Adipocyte (in vitro differentiated cells): ENCODE measurements at regions not wholly inside any gene's neighbourhood (a gene's known extent, or its start where the extent isn't known, plus 50 kb on each side); places are given as distances from the start of the nearest gene placed in this dataset.

Experiments used
- DNase-seq: peaks from one replicate; pipeline ENCODE4 v3.0.0-alpha.2; 2015; ENCODE audit warnings: low read depth
- H3K27me3 ChIP-seq: replicated peaks from 2 replicates; pipeline ENCODE4 v1.7.0; 2013; ENCODE audit warnings: mild to moderate bottlenecking, low read length, moderate library complexity; ENCODE audit not compliant: control insufficient read depth, insufficient read depth
- H3K36me3 ChIP-seq: 2 replicates; pipeline ENCODE4 v1.7.0; 2013; ENCODE audit warnings: low read length, mild to moderate bottlenecking, moderate library complexity; ENCODE audit not compliant: control insufficient read depth, insufficient read depth, severe bottlenecking
- H3K4me1 ChIP-seq: 2 replicates; pipeline ENCODE4 v1.7.0; 2013; ENCODE audit warnings: mild to moderate bottlenecking, low read length, moderate library complexity; ENCODE audit not compliant: control insufficient read depth, insufficient read depth
- H3K4me3 ChIP-seq: 2 replicates; pipeline ENCODE4 v1.7.0; 2013; ENCODE audit warnings: mild to moderate bottlenecking, low read length, moderate library complexity
- H3K9ac ChIP-seq: 2 replicates; pipeline ENCODE4 v1.7.0; 2013; ENCODE audit warnings: mild to moderate bottlenecking, low read length, moderate library complexity
- H3K9me3 ChIP-seq: 2 replicates; pipeline ENCODE4 v1.7.0; 2013; ENCODE audit warnings: mild to moderate bottlenecking, low read length, moderate library complexity; ENCODE audit not compliant: control insufficient read depth

- DNase-seq: peak; percentile 53
Measured at GRCh38 chrX:46447384-46447783, 97.8 kb downstream of the ZNF674 start.

DNA sequence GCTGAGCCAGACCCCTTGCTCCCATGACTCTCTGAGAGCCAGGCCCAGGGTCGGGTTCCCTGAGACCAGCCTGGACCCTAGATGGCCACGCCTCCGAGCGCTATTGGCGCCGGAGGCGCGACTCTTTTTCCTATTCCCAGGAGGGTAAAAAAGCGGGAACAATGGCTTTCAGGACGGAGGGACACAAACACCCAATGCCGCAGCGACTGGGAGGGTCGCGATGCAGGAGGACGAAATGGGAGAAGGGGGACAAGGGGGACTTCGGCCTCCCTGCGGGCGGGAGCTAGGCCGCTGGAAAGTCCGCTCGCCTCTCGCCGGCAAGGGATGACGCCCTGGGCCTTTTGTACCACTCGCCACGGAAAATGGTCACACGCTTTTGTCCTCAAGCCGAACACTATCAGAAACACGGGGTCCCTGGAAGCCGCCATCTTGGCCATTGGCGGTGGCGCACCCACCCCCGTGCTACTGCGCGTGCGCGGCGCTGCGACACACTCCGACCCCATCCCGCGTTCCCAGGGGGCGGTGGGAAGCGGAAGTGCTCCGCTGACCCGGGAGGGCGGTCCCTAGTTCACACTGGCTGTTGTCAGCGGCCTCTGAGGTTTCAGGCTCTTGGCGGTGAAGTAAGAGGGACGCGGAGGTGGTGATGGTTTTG is 98.4 kb downstream of the ZNF674 start:
- Histone ChIP-seq H3K27me3 (peaks cover 3% of the 10 kb centered on the region), H3K36me3 (peaks cover 20% of the 10 kb centered on the region), H3K4me1 (peaks cover 11% of the 10 kb centered on the region), H3K9ac (peak overlapping the region; percentile 91), H3K9me3 (peaks cover 4% of the 10 kb centered on the region), H3K4me3 (peak overlapping the region; percentile 89)
- DNase-seq: peak; percentile 82

More at GRCh38 chrX:46447384-46447783, 97.8 kb downstream of the ZNF674 start:
- peak overlapping the region; percentile 91 for H3K9ac ChIP-seq
- peak overlapping the region; percentile 89 for H3K4me3 ChIP-seq
- peaks cover under 1% of the 10 kb centered on the region for H3K27me3 ChIP-seq
- H3K36me3 ChIP-seq: peaks cover 25% of the 10 kb centered on the region
- peaks cover 11% of the 10 kb centered on the region for H3K4me1 ChIP-seq
- peaks cover 4% of the 10 kb centered on the region for H3K9me3 ChIP-seq

DNA sequence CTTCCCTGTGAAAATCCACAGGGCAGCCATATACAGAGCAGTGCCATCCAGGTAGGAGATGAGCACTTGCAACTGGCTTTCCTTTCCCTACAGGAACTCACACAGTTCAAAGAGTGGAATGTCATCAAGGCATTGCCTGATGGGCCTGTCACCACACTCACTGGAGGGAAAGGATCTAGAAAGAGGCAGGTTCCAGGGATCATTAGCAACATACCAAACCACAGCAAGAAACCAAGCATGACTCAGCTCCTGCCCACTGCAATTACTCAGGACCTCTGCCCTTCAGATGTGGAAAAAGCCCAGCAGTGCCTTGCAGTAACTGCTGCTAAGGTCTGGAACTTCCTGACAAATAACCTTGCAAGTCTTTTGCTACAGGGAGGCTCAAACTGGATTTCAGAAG is 101.2 kb downstream of the ZNF674 start:
- Histone ChIP-seq H3K9ac (no peak overlapping the region), H3K4me1 (peaks cover 11% of the 10 kb centered on the region), H3K36me3 (peaks cover 3% of the 10 kb centered on the region), H3K27me3 (peaks cover 4% of the 10 kb centered on the region), H3K9me3 (no peaks in the 10 kb centered on the region), H3K4me3 (no peak overlapping the region)
- peak; percentile 58 for DNase-seq

GRCh38 chrX:46436744-46437143 is 108.5 kb downstream of the ZNF674 start:
- no peak for DNase-seq
- no peaks in the 10 kb centered on the region for H3K36me3 ChIP-seq
- H3K9ac ChIP-seq: no peak overlapping the region
- no peak overlapping the region for H3K4me3 ChIP-seq
- H3K27me3 ChIP-seq: peaks cover 12% of the 10 kb centered on the region
- H3K4me1 ChIP-seq: no peaks in the 10 kb centered on the region
- peaks cover 5% of the 10 kb centered on the region for H3K9me3 ChIP-seq

DNA sequence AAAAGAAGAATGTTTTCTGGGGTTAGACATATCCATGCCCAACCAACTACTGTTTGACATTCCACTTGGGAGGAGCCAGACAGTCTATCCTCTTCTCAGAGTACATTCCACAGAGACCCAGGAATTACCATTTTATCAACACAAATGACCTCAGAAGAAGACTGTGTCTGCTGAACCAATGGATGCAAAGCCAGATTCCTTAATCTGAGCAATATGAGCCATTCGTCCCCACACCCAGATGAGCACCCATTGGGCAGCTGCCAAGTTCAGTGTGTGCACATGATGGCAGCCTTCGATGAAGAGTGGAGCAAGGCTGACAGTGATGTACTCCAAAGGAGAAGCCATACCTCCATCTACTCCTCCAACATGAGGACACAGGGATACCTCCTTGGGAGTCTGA is 111.3 kb downstream of the ZNF674 start:
- H3K36me3 ChIP-seq: no peaks in the 10 kb centered on the region
- H3K9me3 ChIP-seq: peaks cover 5% of the 10 kb centered on the region
- peaks cover 10% of the 10 kb centered on the region for H3K27me3 ChIP-seq
- H3K9ac ChIP-seq: no peak overlapping the region
- DNase-seq: peak; percentile 28
- no peaks in the 10 kb centered on the region for H3K4me1 ChIP-seq
- H3K4me3 ChIP-seq: no peak overlapping the region

- no peaks in the 10 kb centered on the region for H3K4me1 ChIP-seq
- H3K27me3 ChIP-seq: peaks cover 11% of the 10 kb centered on the region
- no peaks in the 10 kb centered on the region for H3K9me3 ChIP-seq
- peak; percentile 91 for DNase-seq
- no peak overlapping the region for H3K4me3 ChIP-seq
- H3K9ac ChIP-seq: no peak overlapping the region
- H3K36me3 ChIP-seq: no peaks in the 10 kb centered on the region
Measured at GRCh38 chrX:46408553-46409407, 136.4 kb downstream of the ZNF674 start.

DNA sequence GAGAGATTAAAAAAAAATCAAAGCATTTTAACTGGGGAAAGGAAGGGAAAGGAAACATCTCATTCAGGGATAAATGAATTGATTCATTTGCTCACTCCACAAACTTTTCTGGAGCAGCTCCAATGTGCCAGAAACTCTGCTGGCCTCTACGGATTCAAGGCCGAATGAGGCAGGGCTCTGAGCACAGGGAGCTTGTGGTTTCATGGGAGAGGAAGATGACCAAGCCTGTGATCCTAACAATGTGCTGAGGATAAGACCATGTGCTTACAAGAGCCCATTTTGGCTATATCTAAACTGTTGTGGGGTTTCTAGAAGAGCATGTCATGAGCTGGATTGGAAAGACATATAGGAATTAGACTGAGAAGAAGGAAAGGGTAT is 137.5 kb downstream of the ZNF674 start:
- H3K27me3 ChIP-seq: peaks cover 15% of the 10 kb centered on the region
- H3K9ac ChIP-seq: no peak overlapping the region
- H3K4me1 ChIP-seq: no peaks in the 10 kb centered on the region
- no peaks in the 10 kb centered on the region for H3K36me3 ChIP-seq
- no peak overlapping the region for H3K4me3 ChIP-seq
- peak; percentile 11 for DNase-seq
- H3K9me3 ChIP-seq: no peaks in the 10 kb centered on the region

DNA sequence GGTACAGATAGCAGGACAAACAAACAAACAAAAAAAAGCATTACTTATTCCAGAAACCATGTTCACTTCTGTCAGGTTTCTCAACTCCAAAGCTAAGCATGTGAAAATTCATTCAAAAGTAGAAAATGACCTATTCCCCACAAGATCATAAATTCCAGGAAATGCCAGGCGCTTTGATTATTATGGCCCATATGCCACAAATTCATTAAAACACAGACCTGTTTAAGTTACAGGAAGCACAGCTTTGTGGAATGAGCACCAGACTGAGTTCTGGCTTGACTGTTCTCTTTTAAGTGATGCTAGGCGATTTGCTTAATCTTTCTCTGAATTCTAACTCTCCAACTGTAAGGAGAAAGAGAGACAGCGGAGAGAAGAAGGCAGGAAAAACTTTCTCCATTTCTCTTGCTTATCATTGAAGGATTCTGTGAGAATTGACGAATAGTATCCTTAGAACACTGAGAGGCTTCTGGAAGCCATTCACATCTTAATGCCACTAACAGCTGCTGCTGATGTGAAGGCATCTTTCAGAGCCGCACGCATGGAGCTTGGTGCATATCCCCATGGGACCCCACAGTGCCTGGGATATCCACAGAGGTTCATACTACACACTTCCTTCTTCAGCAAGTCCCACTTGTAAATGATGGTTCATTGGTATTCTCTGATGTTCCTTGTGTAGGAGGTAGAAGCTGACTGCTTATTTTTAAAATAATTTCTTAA is 138.0 kb downstream of the ZNF674 start:
- Histone ChIP-seq H3K36me3 (no peaks in the 10 kb centered on the region), H3K27me3 (peaks cover 15% of the 10 kb centered on the region), H3K4me1 (no peaks in the 10 kb centered on the region), H3K4me3 (no peak overlapping the region), H3K9ac (no peak overlapping the region), H3K9me3 (no peaks in the 10 kb centered on the region)
- peak; percentile 26 for DNase-seq

GRCh38 chrX:46404774-46405173 is 140.4 kb downstream of the ZNF674 start:
- H3K9me3 ChIP-seq: peaks cover 8% of the 10 kb centered on the region
- DNase-seq: no peak
- peaks cover 15% of the 10 kb centered on the region for H3K27me3 ChIP-seq
- H3K36me3 ChIP-seq: no peaks in the 10 kb centered on the region
- no peak overlapping the region for H3K9ac ChIP-seq
- H3K4me1 ChIP-seq: no peaks in the 10 kb centered on the region
- H3K4me3 ChIP-seq: no peak overlapping the region

DNA sequence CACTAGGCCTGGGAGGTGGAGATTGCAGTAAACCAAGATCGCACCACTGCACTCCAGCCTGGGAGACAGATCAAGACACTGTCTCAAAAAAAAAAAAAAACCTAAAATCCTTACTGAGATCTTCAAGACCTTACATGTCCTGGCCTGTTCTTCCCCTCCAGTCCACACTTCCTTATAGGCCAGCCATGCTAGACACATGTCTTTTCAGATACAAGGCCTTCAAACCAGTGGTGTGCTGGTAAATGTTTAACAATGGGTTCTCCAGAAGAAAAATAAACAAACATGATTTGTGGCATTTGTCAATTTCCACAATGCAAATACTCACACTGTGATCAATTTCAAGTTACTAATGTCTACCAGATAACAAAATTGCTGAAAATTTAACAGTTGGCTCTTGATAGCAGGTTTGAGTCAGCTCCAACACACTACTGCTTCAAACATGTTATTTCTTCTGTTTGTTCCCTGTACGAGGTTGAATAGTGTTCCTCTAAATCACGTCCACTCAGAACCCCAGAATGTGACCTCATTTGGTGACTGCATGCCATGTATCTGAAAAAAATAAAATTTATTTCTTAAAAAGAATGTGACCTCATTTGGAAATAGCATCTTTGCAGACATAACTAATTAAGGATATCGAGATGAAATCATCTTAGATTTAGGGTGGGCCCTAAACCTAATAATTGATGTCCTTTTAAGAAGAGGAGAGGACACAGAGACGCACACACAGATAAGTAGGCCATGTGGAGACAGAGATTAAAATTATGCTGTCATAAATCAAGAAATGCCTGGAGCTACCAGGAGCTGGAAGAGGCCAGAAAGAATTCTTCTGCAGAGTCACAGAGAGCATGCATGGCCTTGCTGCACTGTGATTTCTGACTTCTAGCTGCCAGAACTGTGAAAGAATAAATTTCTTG is 144.4 kb downstream of the ZNF674 start:
- Histone ChIP-seq H3K9me3 (peaks cover 14% of the 10 kb centered on the region), H3K9ac (no peak overlapping the region)

More for the DNA sequence above, 144.4 kb downstream of the ZNF674 start:
- Histone ChIP-seq H3K36me3 (no peaks in the 10 kb centered on the region), H3K4me3 (no peak overlapping the region), H3K27me3 (peaks cover 9% of the 10 kb centered on the region), H3K4me1 (no peaks in the 10 kb centered on the region)
- no peak for DNase-seq
